ENCODE measurements at regions not wholly inside any gene's neighbourhood (a gene's known extent, or its start where the extent isn't known, plus 50 kb on each side); places are given as distances from the start of the nearest gene placed in this dataset.

GRCh38 chr1:243938208-243938607, 88.2 kb upstream of the AKT3 start:
- TF ChIP-seq BHLHE40 (IDR thresholded peaks at IDR 0.05; ENCODE audit: low read depth, low read length) (no peak), POLR2A (IDR thresholded peaks at IDR 0.05; ENCODE audit: low read depth, low read length) (no peak), NFE2L2 (IDR thresholded peaks at IDR 0.05; ENCODE audit: low read depth, low read length) (no peak), ELK1 (IDR thresholded peaks at IDR 0.05; ENCODE audit: borderline replicate concordance, low read depth, low read length) (no peak), RAD21 (IDR thresholded peaks at IDR 0.05; ENCODE audit: low read length) (no peak), SMC3 (IDR thresholded peaks at IDR 0.05; ENCODE audit: low read depth, low read length) (no peak), RFX5 (IDR thresholded peaks at IDR 0.05; ENCODE audit: low read depth, low read length) (no peak), RCOR1 (IDR thresholded peaks at IDR 0.05; ENCODE audit: insufficient replicate concordance, low read length) (no peak), CHD1 (IDR thresholded peaks at IDR 0.05; ENCODE audit: low read depth, low read length) (no peak), CTCF (conservative IDR thresholded peaks at IDR 0.05; ENCODE audit: low read depth, low read length) (no peak), USF2 (IDR thresholded peaks at IDR 0.05; ENCODE audit: low read depth, low read length) (no peak), MAZ (IDR thresholded peaks at IDR 0.05; ENCODE audit: borderline replicate concordance, low read depth, low read length) (no peak), MAFK (IDR thresholded peaks at IDR 0.05; ENCODE audit: low read depth, low read length) (no peak), MXI1 (IDR thresholded peaks at IDR 0.05; ENCODE audit: borderline replicate concordance, low read depth, low read length) (no peak), CEBPB (IDR thresholded peaks at IDR 0.05; ENCODE audit: low read depth, low read length) (no peak), FOS (IDR thresholded peaks at IDR 0.05; ENCODE audit: low read depth, low read length) (no peak)
- CTCF ChIA-PET: interaction anchor here (1.0 kb wide), 1 partner anchor 298 kb away, joined by 3 read pairs; no protein-coding TSS in a partner anchor
- Histone ChIP-seq H3K79me1 (ENCODE audit: low read depth in 1 of 2, low read length in 2 of 2) (no peaks in the 10 kb centered on the region), H3K14ac (replicated peaks; ENCODE audit: low read depth, low read length) (no peak overlapping the region), H3K27me3 (ENCODE audit: control insufficient read depth, insufficient read depth, low read length) (peaks cover 2% of the 10 kb centered on the region; the same call in 1 of the 2 replicates), H3K4me3 (ENCODE audit: insufficient read depth, low read depth, low read length) (no peak overlapping the region), H3K23ac (ENCODE audit: low read depth, low read length) (no peak overlapping the region), H3K9me3 (ENCODE audit: control insufficient read depth, insufficient read depth, low read length) (no peaks in the 10 kb centered on the region), H2BK120ac (ENCODE audit: low read depth, low read length) (no peak overlapping the region; the same call in 1 of the 2 replicates), H4K5ac (ENCODE audit: low read depth, low read length) (no peak overlapping the region), H2AK9ac (replicated peaks; ENCODE audit: low read depth, low read length, poor library complexity) (no peak overlapping the region), H2BK20ac (ENCODE audit: low read depth, low read length) (no peak overlapping the region), H3K4ac (ENCODE audit: low read depth, low read length) (no peak overlapping the region), H2BK5ac (ENCODE audit: low read depth, low read length, poor library complexity, severe bottlenecking) (no peak overlapping the region), H3K9ac (ENCODE audit: low read depth, low read length) (no peak overlapping the region), H2AK5ac (ENCODE audit: low read depth, low read length) (no peak overlapping the region), H3K56ac (ENCODE audit: extremely low read depth, insufficient read depth, low read length) (no peak overlapping the region), H3K27ac (ENCODE audit: insufficient read depth, low read length) (no peak overlapping the region), H4K20me1 (ENCODE audit: insufficient read depth, low read length) (no peaks in the 10 kb centered on the region), H2AFZ (replicated peaks; ENCODE audit: low read length, poor library complexity) (no peak overlapping the region), H4K91ac (ENCODE audit: insufficient read depth, low read depth, low read length) (no peak overlapping the region), H2BK15ac (ENCODE audit: low read depth, low read length) (no peak overlapping the region), H4K8ac (ENCODE audit: low read depth in 2 of 2, low read length in 2 of 2) (no peak overlapping the region), H3K4me1 (ENCODE audit: control insufficient read depth, insufficient read depth, low read length) (no peaks in the 10 kb centered on the region), H3K36me3 (ENCODE audit: control insufficient read depth, insufficient read depth, low read length) (no peaks in the 10 kb centered on the region), H3K18ac (ENCODE audit: low read depth, low read length) (no peak overlapping the region), H3K9me1 (ENCODE audit: insufficient read depth, low read length) (no peaks in the 10 kb centered on the region), H3K4me2 (ENCODE audit: low read depth, low read length) (no peak overlapping the region)
- intact Hi-C loops (cut with micrococcal nuclease) (no loop called here), dilution Hi-C loops (cut with HindIII; ENCODE audit: low sequenced_read_pairs, unreplicated experiment) (no loop called here), in situ Hi-C loops (cut with MboI; ENCODE audit: low sequenced_read_pairs) (no loop called here)
- POLR2A ChIA-PET (ENCODE audit: unreplicated experiment): no interaction called here
- no peak for ATAC-seq (ENCODE audit: low read depth)
- WGBS, 2 experiments (ENCODE audit: extremely low coverage in 2 of 2, insufficient read length in 1 of 2): no CpG with 5 or more reads among the region's 3 CpGs
- DNase-seq: no peak
- no TSS peak for BruUV-seq (replicated peaks)
